Pulmonary artery endothelial cell (primary cell): ENCODE measurements at regions not wholly inside any gene's neighbourhood (a gene's known extent, or its start where the extent isn't known, plus 50 kb on each side); places are given as distances from the start of the nearest gene placed in this dataset.

Experiments used
- DNase-seq: peaks from one replicate; pipeline ENCODE4 v3.0.0-alpha.2; 2011; ENCODE audit warnings: low read depth, low spot score

GRCh38 chr12:38977132-38977531, 71.7 kb upstream of the CPNE8 start:
- DNase-seq: no peak

- no peak for DNase-seq
Measured at GRCh38 chr12:38969706-38970105, 64.3 kb upstream of the CPNE8 start.

- no peak for DNase-seq
Measured at GRCh38 chr12:38961683-38962082, 56.3 kb upstream of the CPNE8 start.

- no peak for DNase-seq
Measured at GRCh38 chr12:38961012-38961411, 55.6 kb upstream of the CPNE8 start.

- no peak for DNase-seq
Measured at GRCh38 chr12:38956337-38956736, 50.9 kb upstream of the CPNE8 start.
